ENCODE measurements at regions not wholly inside any gene's neighbourhood (a gene's known extent, or its start where the extent isn't known, plus 50 kb on each side); places are given as distances from the start of the nearest gene placed in this dataset.
"Not testable (repeated sequence)": the region's sequence is repeated elsewhere in the genome, so short reads cannot be mapped to it uniquely, and the experiment has no call there.

DNA sequence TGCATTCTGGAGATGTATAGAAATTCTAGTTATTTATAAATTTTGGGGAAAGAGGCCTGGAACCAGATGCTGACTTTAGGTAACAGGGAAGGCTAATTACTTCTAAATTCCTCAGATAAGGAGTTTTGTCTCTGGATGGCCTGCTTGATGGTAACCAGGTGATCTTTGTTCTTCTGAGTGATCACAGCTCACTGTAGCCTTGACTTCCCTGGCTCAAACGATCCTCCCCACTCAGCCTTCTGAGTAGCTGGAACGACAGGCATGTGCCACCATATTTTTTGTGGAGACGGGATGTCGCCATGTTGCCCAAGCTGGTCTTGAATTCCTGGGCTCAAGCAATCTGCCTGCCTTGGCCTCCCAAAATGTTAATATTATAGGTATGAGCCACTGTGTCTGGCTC is 54.4 kb upstream of the MSH6 start:
- Histone ChIP-seq H3K4me3 (no peak overlapping the region), H3K36me3 (no peaks in the 10 kb centered on the region), H3K9me3 (no peaks in the 10 kb centered on the region), H3K27ac (no peak overlapping the region), H3K4me1 (no peaks in the 10 kb centered on the region), H3K27me3 (no peaks in the 10 kb centered on the region)
- DNase-seq (ENCODE audit: extremely low spot score in 2 of 2): no peak
- intact Hi-C loops (cut with DNase I): no loop called here
- no peak for TF ChIP-seq POLR2A (IDR thresholded peaks at IDR 0.05)
- TF ChIP-seq, protein P1, sequence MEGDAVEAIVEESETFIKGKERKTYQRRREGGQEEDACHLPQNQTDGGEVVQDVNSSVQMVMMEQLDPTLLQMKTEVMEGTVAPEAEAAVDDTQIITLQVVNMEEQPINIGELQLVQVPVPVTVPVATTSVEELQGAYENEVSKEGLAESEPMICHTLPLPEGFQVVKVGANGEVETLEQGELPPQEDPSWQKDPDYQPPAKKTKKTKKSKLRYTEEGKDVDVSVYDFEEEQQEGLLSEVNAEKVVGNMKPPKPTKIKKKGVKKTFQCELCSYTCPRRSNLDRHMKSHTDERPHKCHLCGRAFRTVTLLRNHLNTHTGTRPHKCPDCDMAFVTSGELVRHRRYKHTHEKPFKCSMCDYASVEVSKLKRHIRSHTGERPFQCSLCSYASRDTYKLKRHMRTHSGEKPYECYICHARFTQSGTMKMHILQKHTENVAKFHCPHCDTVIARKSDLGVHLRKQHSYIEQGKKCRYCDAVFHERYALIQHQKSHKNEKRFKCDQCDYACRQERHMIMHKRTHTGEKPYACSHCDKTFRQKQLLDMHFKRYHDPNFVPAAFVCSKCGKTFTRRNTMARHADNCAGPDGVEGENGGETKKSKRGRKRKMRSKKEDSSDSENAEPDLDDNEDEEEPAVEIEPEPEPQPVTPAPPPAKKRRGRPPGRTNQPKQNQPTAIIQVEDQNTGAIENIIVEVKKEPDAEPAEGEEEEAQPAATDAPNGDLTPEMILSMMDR (IDR thresholded peaks at IDR 0.05): no peak

DNA sequence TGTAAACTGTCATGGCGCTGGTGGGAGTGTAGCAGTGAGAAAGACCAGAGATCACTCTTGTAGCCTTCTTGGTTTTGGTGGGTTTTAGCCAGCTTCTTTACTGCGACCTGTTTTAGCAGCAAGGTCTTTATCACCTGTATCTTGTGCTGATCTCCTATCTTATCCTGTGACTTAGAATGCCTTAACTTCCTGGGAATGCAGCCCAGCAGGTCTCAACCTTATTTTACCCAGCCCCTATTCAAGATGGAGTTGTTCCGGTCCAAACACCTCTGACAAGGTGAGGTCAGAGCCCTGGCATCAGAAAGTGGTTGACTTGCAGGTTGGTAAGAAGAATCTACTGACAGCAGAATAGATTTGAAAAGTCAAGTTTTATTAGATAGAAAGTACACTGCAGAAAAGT is 55.0 kb upstream of the MSH6 start:
- DNase-seq (ENCODE audit: extremely low spot score in 2 of 2): no peak
- Histone ChIP-seq H3K36me3 (no peaks in the 10 kb centered on the region), H3K4me3 (no peak overlapping the region), H3K4me1 (no peaks in the 10 kb centered on the region), H3K9me3 (no peaks in the 10 kb centered on the region), H3K27ac (no peak overlapping the region), H3K27me3 (no peaks in the 10 kb centered on the region)
- TF ChIP-seq POLR2A (IDR thresholded peaks at IDR 0.05) (no peak), POLR2AphosphoS5 (IDR thresholded peaks at IDR 0.05; ENCODE audit: insufficient read depth in 1 of 2, low read depth in 1 of 2) (no peak)
- TF ChIP-seq, protein P1 (IDR thresholded peaks at IDR 0.05): no peak
- intact Hi-C loops (cut with DNase I): no loop called here

GRCh38 chr2:47726978-47727377 is 56.0 kb upstream of the MSH6 start:
- H3K27me3 ChIP-seq; H3K9me3 ChIP-seq; H3K4me3 ChIP-seq; H3K4me1 ChIP-seq; intact Hi-C loops (cut with DNase I); DNase-seq (ENCODE audit: extremely low spot score in 2 of 2); H3K27ac ChIP-seq; H3K36me3 ChIP-seq: not testable (repeated sequence)

DNA sequence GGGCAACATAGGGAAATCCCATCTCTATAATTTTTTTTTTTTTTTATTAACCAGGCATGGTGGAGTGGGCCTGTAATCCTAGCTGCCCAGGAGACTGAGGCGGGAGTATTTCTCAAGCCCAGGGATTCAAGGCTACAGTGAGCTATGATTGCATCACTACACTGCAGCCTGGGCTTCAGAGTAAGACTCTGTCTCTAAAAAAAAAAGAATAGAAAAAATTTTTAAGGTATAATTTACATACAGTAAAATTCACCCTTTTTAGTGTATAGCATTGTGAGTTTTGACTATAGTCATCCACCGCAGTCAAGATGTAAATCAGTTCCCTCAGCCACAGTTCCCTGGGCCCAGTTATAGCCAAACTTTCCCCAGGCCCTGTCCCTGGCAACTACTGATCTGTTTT is 57.1 kb upstream of the MSH6 start:
- no peak for DNase-seq (ENCODE audit: extremely low spot score in 2 of 2)
- intact Hi-C loops (cut with DNase I): no loop called here
- H3K9me3 ChIP-seq: no peaks in the 10 kb centered on the region
- H3K27me3 ChIP-seq: no peaks in the 10 kb centered on the region
- no peaks in the 10 kb centered on the region for H3K4me1 ChIP-seq
- H3K4me3 ChIP-seq: no peak overlapping the region
- H3K36me3 ChIP-seq: no peaks in the 10 kb centered on the region
- TF ChIP-seq, protein P1 (IDR thresholded peaks at IDR 0.05): no peak
- no peak for TF ChIP-seq POLR2AphosphoS5 (IDR thresholded peaks at IDR 0.05; ENCODE audit: insufficient read depth in 1 of 2, low read depth in 1 of 2)
- TF ChIP-seq POLR2A (IDR thresholded peaks at IDR 0.05): no peak
- H3K27ac ChIP-seq: no peak overlapping the region

GRCh38 chr2:47724221-47724981 is 58.5 kb upstream of the MSH6 start:
- intact Hi-C loops (cut with DNase I): no loop called here
- no peak overlapping the region for H3K27ac ChIP-seq
- no peak overlapping the region for H3K4me3 ChIP-seq
- DNase-seq (ENCODE audit: extremely low spot score in 2 of 2): no peak
- H3K4me1 ChIP-seq: no peaks in the 10 kb centered on the region
- H3K27me3 ChIP-seq: no peaks in the 10 kb centered on the region
- H3K9me3 ChIP-seq: no peaks in the 10 kb centered on the region
- TF ChIP-seq POLR2A (IDR thresholded peaks at IDR 0.05) (no peak), POLR2AphosphoS5 (IDR thresholded peaks at IDR 0.05; ENCODE audit: insufficient read depth in 1 of 2, low read depth in 1 of 2) (no peak)
- TF ChIP-seq, protein P1 (IDR thresholded peaks at IDR 0.05): no peak
- no peaks in the 10 kb centered on the region for H3K36me3 ChIP-seq

All from vagina (tissue), 2 donors.